Subcutaneous abdominal adipose tissue (tissue), 5 donors: ENCODE measurements at regions not wholly inside any gene's neighbourhood (a gene's known extent, or its start where the extent isn't known, plus 50 kb on each side); places are given as distances from the start of the nearest gene placed in this dataset.

Experiments used
- H3K27ac ChIP-seq: one replicate; pipeline ENCODE4 v1.7.0; 2013; ENCODE audit warnings: low read depth, mild to moderate bottlenecking, inconsistent platforms, low read length, moderate library complexity
- H3K27me3 ChIP-seq, 5 donors: one replicate each; pipeline ENCODE4 v1.7.0; 2013; ENCODE audit warnings: low read length in 5 of 5, inconsistent platforms in 1 of 5; ENCODE audit not compliant: control insufficient read depth in 5 of 5, insufficient read depth in 4 of 5
- H3K36me3 ChIP-seq, 5 donors: one replicate each; pipeline ENCODE4 v1.7.0; 2013; ENCODE audit warnings: low read length in 5 of 5; ENCODE audit not compliant: control insufficient read depth in 5 of 5, insufficient read depth in 5 of 5
- H3K4me1 ChIP-seq, 5 donors: one replicate each; pipeline ENCODE4 v1.7.0; 2013; ENCODE audit warnings: low read length in 5 of 5, mild to moderate bottlenecking in 3 of 5, moderate library complexity in 1 of 5; ENCODE audit not compliant: control insufficient read depth in 5 of 5, insufficient read depth in 5 of 5
- H3K4me3 ChIP-seq, 5 donors: one replicate each; pipeline ENCODE4 v1.7.0; 2013; ENCODE audit warnings: low read length in 5 of 5, low read depth in 1 of 5
- H3K9ac ChIP-seq, 5 donors: one replicate each; pipeline ENCODE4 v1.7.0; 2013; ENCODE audit warnings: low read length in 5 of 5, mild to moderate bottlenecking in 4 of 5, moderate library complexity in 3 of 5
- H3K9me3 ChIP-seq, 5 donors: one replicate each; pipeline ENCODE4 v1.7.0; 2013; ENCODE audit warnings: low read length in 5 of 5; ENCODE audit not compliant: control insufficient read depth in 5 of 5
- donor health status: healthy.
- donor health status: healthy.
- donor health status: healthy.
- donor health status: healthy.
- donor health status: healthy.

DNA sequence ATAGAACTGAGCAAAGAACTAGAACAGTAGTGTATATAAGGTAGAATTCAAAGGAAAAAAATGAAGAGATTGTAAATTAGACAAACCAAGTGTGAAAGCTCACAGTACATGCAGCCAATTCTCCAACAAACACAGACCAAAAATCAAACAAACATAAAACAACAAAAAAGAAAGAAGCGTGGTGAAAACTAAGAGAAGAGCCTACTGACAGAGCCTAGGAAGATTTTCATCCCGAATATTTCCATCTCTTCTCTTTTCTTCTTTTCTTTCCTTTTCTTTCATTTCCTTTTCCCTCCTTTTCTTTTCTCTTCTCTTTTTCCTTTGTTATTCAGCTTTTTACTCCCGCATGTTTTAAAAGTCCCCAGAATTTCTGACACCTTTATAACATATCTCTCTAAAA lies 1103.6 kb downstream of the CDH8 start:
- no peak overlapping the region for H3K4me3 ChIP-seq
- no peaks in the 10 kb centered on the region for H3K4me1 ChIP-seq
- no peak overlapping the region for H3K9ac ChIP-seq
- H3K27me3 ChIP-seq, result no peaks in the 10 kb centered on the region
- no peak overlapping the region for H3K27ac ChIP-seq
- H3K36me3 ChIP-seq, result no peaks in the 10 kb centered on the region
- no peaks in the 10 kb centered on the region for H3K9me3 ChIP-seq

DNA sequence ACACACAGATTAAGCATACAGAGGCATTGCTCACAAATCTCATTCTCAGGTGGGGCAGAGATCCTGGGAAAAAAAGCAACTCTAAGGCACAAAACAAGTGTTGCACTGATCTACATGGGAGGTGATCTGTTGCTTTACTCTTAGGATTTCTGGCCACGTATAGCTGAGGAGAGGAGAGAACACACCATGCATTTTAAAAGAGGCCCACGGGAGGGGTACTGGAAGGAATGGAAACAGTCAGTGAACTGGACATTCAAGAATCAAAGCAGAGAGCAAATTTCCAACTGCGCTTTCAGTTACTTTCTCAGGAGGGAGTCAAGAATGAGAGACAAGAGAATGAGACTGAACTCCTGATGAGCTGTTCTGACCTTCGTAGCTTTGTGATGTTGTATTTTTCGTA lies 1105.9 kb downstream of the CDH8 start:
- Histone ChIP-seq H3K4me3 (no peak overlapping the region), H3K27ac (no peak overlapping the region), H3K9me3 (no peaks in the 10 kb centered on the region), H3K27me3 (no peaks in the 10 kb centered on the region), H3K4me1 (no peaks in the 10 kb centered on the region), H3K36me3 (no peaks in the 10 kb centered on the region), H3K9ac (no peak overlapping the region)

DNA sequence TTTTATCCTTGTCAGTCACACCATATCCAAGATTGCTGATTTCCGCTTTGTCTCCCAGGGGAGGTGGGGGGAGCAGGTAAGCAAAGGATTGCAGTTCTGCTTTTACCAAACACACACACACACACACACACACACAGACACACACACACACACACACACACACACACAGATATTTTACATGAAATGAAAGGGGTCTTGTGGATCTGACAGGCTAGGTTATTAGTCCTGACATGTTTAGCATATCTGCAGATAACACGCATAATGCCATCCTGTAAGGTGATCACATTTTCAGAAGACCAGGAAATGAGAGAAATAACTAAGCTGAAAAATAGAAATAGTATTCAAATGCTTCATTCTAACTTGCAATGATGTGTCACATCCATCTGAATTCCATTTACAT lies 1113.3 kb downstream of the CDH8 start:
- no peak overlapping the region for H3K27ac ChIP-seq
- H3K9ac ChIP-seq, result no peak overlapping the region
- no peaks in the 10 kb centered on the region for H3K36me3 ChIP-seq
- no peaks in the 10 kb centered on the region for H3K9me3 ChIP-seq
- H3K4me1 ChIP-seq, result no peaks in the 10 kb centered on the region
- H3K27me3 ChIP-seq, result no peaks in the 10 kb centered on the region
- no peak overlapping the region for H3K4me3 ChIP-seq

DNA sequence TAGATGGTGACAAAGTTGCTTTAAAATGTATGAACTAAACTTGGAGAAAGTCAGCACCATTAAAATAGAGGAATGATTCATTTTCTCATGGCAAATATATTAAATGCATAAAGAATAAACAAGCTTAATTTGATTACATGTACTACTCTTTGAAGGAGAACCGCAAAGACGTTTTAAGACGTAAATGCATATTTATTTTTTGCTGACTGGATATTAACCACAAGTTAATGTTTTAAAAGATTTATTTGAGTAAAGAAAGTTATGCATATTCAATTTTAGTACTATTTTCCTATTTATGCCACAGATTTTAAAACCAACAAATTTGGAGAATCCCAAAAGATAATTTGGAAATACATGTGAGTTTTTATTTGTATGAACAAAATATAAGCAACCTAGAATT lies 1121.9 kb downstream of the CDH8 start:
- Histone ChIP-seq H3K4me1 (peaks cover 0 to 11% (median 0%) of the 10 kb centered on the region in 5 donors), H3K9me3 (no peaks in the 10 kb centered on the region), H3K36me3 (no peaks in the 10 kb centered on the region), H3K9ac (no peak overlapping the region), H3K27ac (no peak overlapping the region), H3K27me3 (peaks cover 0 to 2% (median 0%) of the 10 kb centered on the region in 5 donors), H3K4me3 (no peak overlapping the region)

DNA sequence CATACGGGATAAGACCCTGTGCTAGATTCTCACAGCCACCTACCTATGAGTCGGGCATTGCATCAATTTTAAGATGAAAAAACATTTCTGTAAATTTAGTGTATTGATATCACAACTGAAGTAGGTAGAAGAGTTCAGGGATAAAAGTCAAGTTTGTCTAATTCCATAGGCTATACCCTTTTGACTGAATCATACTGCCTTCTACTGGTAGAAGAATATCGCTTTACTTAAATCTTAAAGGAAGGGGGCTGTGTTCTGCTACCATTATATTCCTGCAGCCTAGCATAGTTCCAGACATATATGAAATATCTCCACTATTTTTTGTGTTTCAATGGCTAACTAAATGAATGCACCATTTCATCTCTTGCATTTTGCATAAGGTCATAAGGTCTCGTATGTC lies 1128.6 kb downstream of the CDH8 start:
- no peaks in the 10 kb centered on the region for H3K9me3 ChIP-seq
- H3K4me3 ChIP-seq, result no peak overlapping the region
- no peaks in the 10 kb centered on the region for H3K36me3 ChIP-seq
- H3K4me1 ChIP-seq, result no peaks in the 10 kb centered on the region
- peaks cover 0 to 2% (median 0%) of the 10 kb centered on the region in 5 donors for H3K27me3 ChIP-seq
- H3K9ac ChIP-seq, result no peak overlapping the region
- no peak overlapping the region for H3K27ac ChIP-seq

DNA sequence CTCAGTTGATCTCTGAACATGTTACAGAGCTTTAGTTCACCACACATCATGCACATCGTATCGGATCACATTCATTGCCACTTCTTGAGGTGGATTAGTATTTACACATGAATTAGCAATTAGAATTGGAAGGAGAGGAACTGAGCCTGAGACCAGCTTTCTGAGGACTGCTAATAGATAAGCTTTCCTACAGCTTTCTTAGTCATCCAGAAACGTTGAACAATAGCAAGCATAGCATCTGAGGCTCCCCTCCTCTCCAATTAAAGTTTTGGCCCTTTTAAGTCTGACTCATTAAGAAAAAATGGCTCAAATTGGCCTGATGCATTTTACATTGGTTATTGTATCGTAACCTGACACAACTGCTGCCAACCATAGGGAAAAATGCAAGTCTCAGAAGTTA lies 1130.4 kb downstream of the CDH8 start:
- Histone ChIP-seq H3K4me1 (no peaks in the 10 kb centered on the region), H3K27ac (no peak overlapping the region), H3K4me3 (no peak overlapping the region), H3K27me3 (no peaks in the 10 kb centered on the region), H3K9me3 (no peaks in the 10 kb centered on the region), H3K9ac (no peak overlapping the region), H3K36me3 (no peaks in the 10 kb centered on the region)

DNA sequence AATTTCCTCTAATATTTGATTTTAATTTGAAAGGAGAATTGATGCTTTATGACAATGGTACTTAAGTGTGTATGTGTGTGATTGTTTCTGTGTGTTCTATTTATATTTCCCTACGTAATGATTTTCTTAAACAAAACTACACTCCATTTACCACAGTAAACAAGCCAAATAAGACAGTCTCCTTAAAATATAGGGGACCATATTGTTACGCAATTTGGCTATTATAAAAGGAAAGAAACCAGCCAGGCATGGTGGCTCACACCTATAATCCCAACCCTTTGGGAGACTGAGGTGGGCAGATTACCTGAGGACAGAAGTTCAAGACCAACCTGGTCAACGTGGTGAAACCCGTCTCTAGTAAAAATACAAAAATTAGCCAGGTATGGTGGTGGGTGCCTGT lies 1134.1 kb downstream of the CDH8 start:
- H3K4me1 ChIP-seq, result no peaks in the 10 kb centered on the region
- H3K36me3 ChIP-seq, result no peaks in the 10 kb centered on the region
- no peak overlapping the region for H3K27ac ChIP-seq
- H3K9me3 ChIP-seq, result peaks cover 0 to 4% (median 0%) of the 10 kb centered on the region in 5 donors
- H3K4me3 ChIP-seq, result no peak overlapping the region
- no peaks in the 10 kb centered on the region for H3K27me3 ChIP-seq
- H3K9ac ChIP-seq, result no peak overlapping the region

DNA sequence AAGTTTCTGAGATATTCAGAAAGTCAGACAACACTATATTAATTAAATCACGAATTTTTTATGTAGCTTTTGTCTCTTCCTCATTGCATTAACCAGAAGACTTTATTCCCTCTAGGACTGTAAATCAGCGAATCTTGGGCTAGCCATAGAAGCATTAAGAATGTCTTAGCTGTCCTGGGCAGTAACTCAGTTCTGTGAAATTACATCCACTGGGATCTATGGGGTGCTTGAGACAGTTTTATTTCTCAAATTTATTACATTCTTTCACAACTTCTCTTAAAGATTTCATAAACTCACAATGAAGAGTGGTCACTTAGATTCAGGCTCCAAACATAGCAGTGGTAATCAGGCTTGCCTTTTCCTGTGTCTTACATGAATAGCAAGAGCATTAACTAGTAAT lies 1153.4 kb downstream of the CDH8 start:
- Histone ChIP-seq H3K36me3 (no peaks in the 10 kb centered on the region), H3K4me3 (no peak overlapping the region), H3K27ac (no peak overlapping the region), H3K9ac (no peak overlapping the region), H3K9me3 (peaks cover 0 to 6% (median 0%) of the 10 kb centered on the region in 5 donors), H3K4me1 (peaks cover 0 to 11% (median 0%) of the 10 kb centered on the region in 5 donors), H3K27me3 (no peaks in the 10 kb centered on the region)

DNA sequence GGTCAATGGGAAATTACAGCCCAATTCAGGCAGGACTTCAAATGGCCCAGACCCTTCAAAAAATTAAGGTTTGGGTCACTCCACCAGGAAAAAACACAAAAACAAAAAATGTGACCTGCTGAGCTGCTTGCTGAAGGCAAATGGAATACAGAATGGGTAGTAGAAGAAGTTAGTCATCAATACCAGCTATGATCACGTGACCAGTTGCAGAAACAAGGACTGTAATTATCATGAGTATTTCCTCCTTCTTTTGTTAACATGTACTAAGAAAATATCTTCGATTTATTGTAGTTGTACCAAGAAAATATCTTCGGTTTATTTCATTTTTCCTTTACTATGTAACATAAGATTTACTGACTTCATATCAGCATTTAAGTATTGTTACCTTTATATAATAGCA lies 1183.6 kb downstream of the CDH8 start:
- Histone ChIP-seq H3K9me3 (peaks cover 0 to 13% (median 4%) of the 10 kb centered on the region in 5 donors), H3K9ac (no peak overlapping the region), H3K4me3 (no peak overlapping the region), H3K27ac (no peak overlapping the region), H3K36me3 (no peaks in the 10 kb centered on the region), H3K4me1 (no peaks in the 10 kb centered on the region), H3K27me3 (no peaks in the 10 kb centered on the region)

DNA sequence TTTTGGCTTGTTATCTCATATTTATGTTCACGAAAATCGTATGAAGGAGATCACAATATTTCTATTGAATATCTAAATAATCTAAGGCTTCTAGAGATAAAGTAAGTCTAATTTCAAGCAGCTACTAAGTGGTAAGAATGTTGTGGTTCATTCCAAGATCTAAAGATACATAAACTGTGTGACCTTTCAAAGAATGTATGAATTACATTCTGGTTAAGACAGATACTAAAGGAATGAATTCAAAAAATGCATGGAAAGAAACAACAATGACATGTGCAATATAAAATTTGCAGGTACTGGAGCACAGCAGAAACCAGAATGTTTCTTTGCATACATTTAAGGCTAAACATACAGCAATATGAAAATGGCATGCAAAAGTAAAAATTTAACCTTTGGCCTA lies 1214.6 kb downstream of the CDH8 start:
- Histone ChIP-seq H3K4me3 (no peak overlapping the region), H3K27ac (no peak overlapping the region), H3K9me3 (no peaks in the 10 kb centered on the region)

DNA sequence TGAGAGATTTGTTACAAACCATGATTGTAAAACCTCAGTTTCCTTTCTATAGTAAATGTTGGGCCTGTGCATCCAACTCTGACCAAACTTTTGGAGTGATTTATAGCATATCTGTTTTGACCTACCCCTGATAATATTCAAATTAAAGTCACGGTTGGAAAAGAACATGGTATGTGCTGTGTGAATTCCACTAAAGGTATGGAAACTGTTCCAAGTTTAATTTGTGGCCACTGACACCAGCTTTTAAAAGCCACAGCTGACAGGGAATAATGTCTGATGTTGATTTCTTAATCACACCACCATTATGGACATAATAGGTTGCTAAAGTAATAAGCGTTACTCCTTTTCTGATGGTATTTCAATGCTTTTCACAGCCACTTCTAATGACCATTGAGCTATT lies 1215.9 kb downstream of the CDH8 start:
- H3K4me1 ChIP-seq, result no peaks in the 10 kb centered on the region
- H3K36me3 ChIP-seq, result no peaks in the 10 kb centered on the region
- no peak overlapping the region for H3K4me3 ChIP-seq
- H3K9ac ChIP-seq, result no peak overlapping the region
- no peaks in the 10 kb centered on the region for H3K9me3 ChIP-seq
- H3K27me3 ChIP-seq, result no peaks in the 10 kb centered on the region
- no peak overlapping the region for H3K27ac ChIP-seq

More for the DNA sequence above, 1214.6 kb downstream of the CDH8 start:
- no peak overlapping the region for H3K9ac ChIP-seq
- H3K27me3 ChIP-seq, result no peaks in the 10 kb centered on the region
- no peaks in the 10 kb centered on the region for H3K36me3 ChIP-seq
- no peaks in the 10 kb centered on the region for H3K4me1 ChIP-seq
